Progenitor cell of endocrine pancreas (in vitro differentiated cells): ENCODE measurements at regions not wholly inside any gene's neighbourhood (a gene's known extent, or its start where the extent isn't known, plus 50 kb on each side); places are given as distances from the start of the nearest gene placed in this dataset.

Experiments
- DNase-seq: peaks from one replicate; pipeline ENCODE4 v3.0.0; 2021; ENCODE audit warnings: low spot score; ENCODE audit not compliant: unreplicated experiment
- H3K27ac Mint-ChIP-seq: 2 replicates; pipeline ENCODE4 v1.8.0; 2021; ENCODE audit warnings: mild to moderate bottlenecking, moderate library complexity, mixed read lengths
- H3K27me3 Mint-ChIP-seq: 2 replicates; pipeline ENCODE4 v1.8.0; 2021; ENCODE audit warnings: mixed read lengths
- H3K36me3 Mint-ChIP-seq: 2 replicates; pipeline ENCODE4 v1.8.0; 2022; ENCODE audit warnings: mixed read lengths; ENCODE audit not compliant: insufficient read depth
- H3K4me1 Mint-ChIP-seq: 2 replicates; pipeline ENCODE4 v1.8.0; 2021; ENCODE audit warnings: low read depth, mixed read lengths
- H3K4me3 Mint-ChIP-seq: 2 replicates; pipeline ENCODE4 v1.8.0; 2021; ENCODE audit warnings: low read depth, mild to moderate bottlenecking, moderate library complexity, mixed read lengths
- H3K9me3 Mint-ChIP-seq: 2 replicates; pipeline ENCODE4 v1.8.0; 2021; ENCODE audit warnings: low read depth, mixed read lengths
- CTCF ChIP-seq: fragments of 200-600 bp; sonication (generic); IDR thresholded peaks from one replicate; pipeline ENCODE4 v1.5.0; 2021; ENCODE audit warnings: antibody characterized with exemption, mild to moderate bottlenecking; ENCODE audit not compliant: unreplicated experiment

- DNase-seq = no peak
- Mint-ChIP-seq H3K27me3 (no peaks in the 10 kb centered on the region), H3K36me3 (no peaks in the 10 kb centered on the region), H3K27ac (no peak overlapping the region), H3K4me1 (peaks cover 1% of the 10 kb centered on the region), H3K4me3 (no peak overlapping the region), H3K9me3 (no peaks in the 10 kb centered on the region)
- no peak for TF ChIP-seq CTCF
Observed at GRCh38 chr2:163877316-163877715, 141.5 kb upstream of the FIGN start.

- Mint-ChIP-seq H3K4me3 (no peak overlapping the region), H3K27ac (no peak overlapping the region), H3K27me3 (no peaks in the 10 kb centered on the region), H3K9me3 (no peaks in the 10 kb centered on the region), H3K4me1 (no peaks in the 10 kb centered on the region), H3K36me3 (no peaks in the 10 kb centered on the region)
- TF ChIP-seq CTCF = no peak
- DNase-seq = no peak
Observed at GRCh38 chr2:163863073-163863472, 127.3 kb upstream of the FIGN start.

- no peaks in the 10 kb centered on the region for H3K36me3 Mint-ChIP-seq
- no peak for DNase-seq
- TF ChIP-seq CTCF = no peak
- H3K27ac Mint-ChIP-seq = no peak overlapping the region
- H3K27me3 Mint-ChIP-seq = peaks cover 3% of the 10 kb centered on the region
- peaks cover 3% of the 10 kb centered on the region for H3K4me1 Mint-ChIP-seq
- no peaks in the 10 kb centered on the region for H3K9me3 Mint-ChIP-seq
- H3K4me3 Mint-ChIP-seq = no peak overlapping the region
Observed at GRCh38 chr2:163859951-163860350, 124.1 kb upstream of the FIGN start.

- Mint-ChIP-seq H3K4me3 (no peak overlapping the region), H3K9me3 (no peaks in the 10 kb centered on the region), H3K36me3 (no peaks in the 10 kb centered on the region), H3K27me3 (peaks cover 3% of the 10 kb centered on the region), H3K27ac (no peak overlapping the region), H3K4me1 (peaks cover 3% of the 10 kb centered on the region)
- no peak for DNase-seq
- no peak for TF ChIP-seq CTCF
Observed at GRCh38 chr2:163856941-163857340, 121.1 kb upstream of the FIGN start.

- DNase-seq = no peak
- TF ChIP-seq CTCF = no peak
- Mint-ChIP-seq H3K27ac (no peak overlapping the region), H3K27me3 (peaks cover 3% of the 10 kb centered on the region), H3K9me3 (no peaks in the 10 kb centered on the region), H3K4me3 (no peak overlapping the region), H3K4me1 (peaks cover 3% of the 10 kb centered on the region), H3K36me3 (no peaks in the 10 kb centered on the region)
Observed at GRCh38 chr2:163852616-163853015, 116.8 kb upstream of the FIGN start.
